ENCODE measurements at regions not wholly inside any gene's neighbourhood (a gene's known extent, or its start where the extent isn't known, plus 50 kb on each side); places are given as distances from the start of the nearest gene placed in this dataset.

GRCh38 chr10:2130705-2131305 is 393.5 kb upstream of the ADARB2 start:
- DNase-seq: no peak

- DNase-seq: no peak
These were observed 391.7 kb upstream of the ADARB2 start for GRCh38 chr10:2128991-2129390.

GRCh38 chr10:2124135-2124534 is 386.8 kb upstream of the ADARB2 start:
- DNase-seq: no peak

GRCh38 chr10:2122431-2123124 is 385.3 kb upstream of the ADARB2 start:
- no peak for DNase-seq

- DNase-seq: no peak
These were observed 384.6 kb upstream of the ADARB2 start for GRCh38 chr10:2121929-2122328.

GRCh38 chr10:2121315-2121714 is 384.0 kb upstream of the ADARB2 start:
- no peak for DNase-seq

- no peak for DNase-seq
These were observed 383.4 kb upstream of the ADARB2 start for GRCh38 chr10:2120746-2121145.

- no peak for DNase-seq
These were observed 382.0 kb upstream of the ADARB2 start for GRCh38 chr10:2119316-2119715.

GRCh38 chr10:2118201-2118600 is 380.9 kb upstream of the ADARB2 start:
- DNase-seq: no peak

GRCh38 chr10:2117641-2118040 is 380.3 kb upstream of the ADARB2 start:
- no peak for DNase-seq

GRCh38 chr10:2111965-2112364 is 374.6 kb upstream of the ADARB2 start:
- no peak for DNase-seq

GRCh38 chr10:2108496-2108895 is 371.2 kb upstream of the ADARB2 start:
- no peak for DNase-seq

GRCh38 chr10:2106641-2107040 is 369.3 kb upstream of the ADARB2 start:
- DNase-seq: no peak

GRCh38 chr10:2099321-2099720 is 362.0 kb upstream of the ADARB2 start:
- no peak for DNase-seq

- DNase-seq: no peak
These were observed 360.6 kb upstream of the ADARB2 start for GRCh38 chr10:2097937-2098336.

GRCh38 chr10:2094171-2094570 is 356.8 kb upstream of the ADARB2 start:
- no peak for DNase-seq

GRCh38 chr10:2083591-2083990 is 346.3 kb upstream of the ADARB2 start:
- no peak for DNase-seq

GRCh38 chr10:2081501-2081900 is 344.2 kb upstream of the ADARB2 start:
- DNase-seq: no peak

GRCh38 chr10:2079603-2080078 is 342.3 kb upstream of the ADARB2 start:
- no peak for DNase-seq

GRCh38 chr10:2077231-2077630 is 339.9 kb upstream of the ADARB2 start:
- DNase-seq: no peak

- DNase-seq: no peak
These were observed 339.2 kb upstream of the ADARB2 start for GRCh38 chr10:2076528-2076927.

- no peak for DNase-seq
These were observed 329.7 kb upstream of the ADARB2 start for GRCh38 chr10:2067015-2067414.

- DNase-seq: no peak
These were observed 317.4 kb upstream of the ADARB2 start for GRCh38 chr10:2054728-2055127.

GRCh38 chr10:2053805-2054204 is 316.5 kb upstream of the ADARB2 start:
- no peak for DNase-seq

GRCh38 chr10:2051108-2051507 is 313.8 kb upstream of the ADARB2 start:
- DNase-seq: no peak

Measured in SHP77 (cell line).